ENCODE measurements at regions not wholly inside any gene's neighbourhood (a gene's known extent, or its start where the extent isn't known, plus 50 kb on each side); places are given as distances from the start of the nearest gene placed in this dataset.
A peak's percentile ranks its signal among the peaks of the same experiment; 100 is the strongest.

- peak; percentile 74 for DNase-seq
- TF ChIP-seq CTCF (IDR thresholded peaks at IDR 0.05; ENCODE audit: low read depth, low read length) = no peak
- H3K4me3 ChIP-seq (ENCODE audit: low read depth, low read length) = 0 out of 2 replicates have a peak overlapping the region, but pooled peaks have one; percentile 41
- no peaks in the 10 kb centered on the region for H3K36me3 ChIP-seq
- H3K9me3 ChIP-seq = no peaks in the 10 kb centered on the region; the same call in 1 of the 2 replicates
- H3K4me1 ChIP-seq = peaks cover 42% of the 10 kb centered on the region
- no peaks in the 10 kb centered on the region for H3K27me3 ChIP-seq
These were observed 105.4 kb upstream of the ANK2 start for GRCh38 chr4:112944006-112944405.

GRCh38 chr4:112946127-112946526, 103.3 kb upstream of the ANK2 start:
- H3K4me1 ChIP-seq = peaks cover 45% of the 10 kb centered on the region
- no peaks in the 10 kb centered on the region for H3K36me3 ChIP-seq
- no peaks in the 10 kb centered on the region; the same call in 1 of the 2 replicates for H3K9me3 ChIP-seq
- no peak for TF ChIP-seq CTCF (IDR thresholded peaks at IDR 0.05; ENCODE audit: low read depth, low read length)
- no peaks in the 10 kb centered on the region for H3K27me3 ChIP-seq
- H3K4me3 ChIP-seq (ENCODE audit: low read depth, low read length) = no peak overlapping the region
- DNase-seq = peak; percentile 58

GRCh38 chr4:112947616-112948015, 101.8 kb upstream of the ANK2 start:
- Histone ChIP-seq H3K4me3 (ENCODE audit: low read depth, low read length) (no peak overlapping the region), H3K4me1 (peaks cover 48% of the 10 kb centered on the region), H3K27me3 (no peaks in the 10 kb centered on the region), H3K9me3 (no peaks in the 10 kb centered on the region; the same call in 1 of the 2 replicates), H3K36me3 (no peaks in the 10 kb centered on the region)
- TF ChIP-seq CTCF (IDR thresholded peaks at IDR 0.05; ENCODE audit: low read depth, low read length) = no peak
- DNase-seq = no peak

- DNase-seq = no peak
- H3K4me3 ChIP-seq (ENCODE audit: low read depth, low read length) = peak overlapping the region; percentile 42
- TF ChIP-seq CTCF (IDR thresholded peaks at IDR 0.05; ENCODE audit: low read depth, low read length) = peak; percentile 46
These were observed 97.8 kb upstream of the ANK2 start for GRCh38 chr4:112951362-112952312.

GRCh38 chr4:112952313-112952700, 97.1 kb upstream of the ANK2 start:
- Histone ChIP-seq H3K27me3 (no peaks in the 10 kb centered on the region), H3K36me3 (no peaks in the 10 kb centered on the region), H3K4me1 (peaks cover 31% of the 10 kb centered on the region), H3K4me3 (ENCODE audit: low read depth, low read length) (peak overlapping the region; percentile 42), H3K9me3 (no peaks in the 10 kb centered on the region)
- no peak for DNase-seq
- TF ChIP-seq CTCF (IDR thresholded peaks at IDR 0.05; ENCODE audit: low read depth, low read length) = no peak

More at GRCh38 chr4:112951362-112952312, 97.8 kb upstream of the ANK2 start:
- no peaks in the 10 kb centered on the region for H3K9me3 ChIP-seq
- peaks cover 37% of the 10 kb centered on the region for H3K4me1 ChIP-seq
- H3K27me3 ChIP-seq = no peaks in the 10 kb centered on the region
- no peaks in the 10 kb centered on the region for H3K36me3 ChIP-seq

- peak; percentile 30 for DNase-seq
- Histone ChIP-seq H3K4me1 (peaks cover 25% of the 10 kb centered on the region), H3K27me3 (no peaks in the 10 kb centered on the region), H3K36me3 (no peaks in the 10 kb centered on the region), H3K4me3 (ENCODE audit: low read depth, low read length) (peak overlapping the region; percentile 16), H3K9me3 (no peaks in the 10 kb centered on the region)
- TF ChIP-seq CTCF (IDR thresholded peaks at IDR 0.05; ENCODE audit: low read depth, low read length) = no peak
These were observed 96.2 kb upstream of the ANK2 start for GRCh38 chr4:112953262-112953661.

All from BE2C (cell line).